ENCODE measurements at regions not wholly inside any gene's neighbourhood (a gene's known extent, or its start where the extent isn't known, plus 50 kb on each side); places are given as distances from the start of the nearest gene placed in this dataset.

DNA sequence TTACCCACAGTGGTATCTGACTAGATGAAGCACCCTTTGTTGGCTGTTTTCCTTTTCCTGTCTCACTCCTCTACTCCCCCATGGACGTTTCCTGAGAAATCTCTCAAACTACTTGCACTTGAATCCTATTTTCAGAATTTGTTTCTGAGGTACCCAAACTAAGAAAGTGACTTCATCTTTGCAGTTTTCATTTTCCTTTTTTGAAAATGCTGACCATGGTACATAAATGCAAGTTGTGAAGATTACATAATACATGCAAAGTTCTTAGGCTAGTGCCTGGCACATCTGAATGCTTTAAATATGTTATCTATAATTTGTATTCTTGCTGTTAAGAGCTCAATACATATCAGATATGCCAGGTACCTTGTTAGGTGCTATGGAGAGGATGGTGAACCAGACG, 644.7 kb upstream of the TENM4 start:
- no peak for TF ChIP-seq CSDC2 (CRISPR knock-in tag; IDR thresholded peaks at IDR 0.05)
- no peak for TF ChIP-seq ZFP30 (CRISPR knock-in tag; IDR thresholded peaks at IDR 0.05)
- TF ChIP-seq TCF4 (CRISPR knock-in tag; IDR thresholded peaks at IDR 0.05; ENCODE audit: borderline replicate concordance): no peak
- no peak for TF ChIP-seq ESRRG (CRISPR knock-in tag; IDR thresholded peaks at IDR 0.05)
- TF ChIP-seq, protein P1, sequence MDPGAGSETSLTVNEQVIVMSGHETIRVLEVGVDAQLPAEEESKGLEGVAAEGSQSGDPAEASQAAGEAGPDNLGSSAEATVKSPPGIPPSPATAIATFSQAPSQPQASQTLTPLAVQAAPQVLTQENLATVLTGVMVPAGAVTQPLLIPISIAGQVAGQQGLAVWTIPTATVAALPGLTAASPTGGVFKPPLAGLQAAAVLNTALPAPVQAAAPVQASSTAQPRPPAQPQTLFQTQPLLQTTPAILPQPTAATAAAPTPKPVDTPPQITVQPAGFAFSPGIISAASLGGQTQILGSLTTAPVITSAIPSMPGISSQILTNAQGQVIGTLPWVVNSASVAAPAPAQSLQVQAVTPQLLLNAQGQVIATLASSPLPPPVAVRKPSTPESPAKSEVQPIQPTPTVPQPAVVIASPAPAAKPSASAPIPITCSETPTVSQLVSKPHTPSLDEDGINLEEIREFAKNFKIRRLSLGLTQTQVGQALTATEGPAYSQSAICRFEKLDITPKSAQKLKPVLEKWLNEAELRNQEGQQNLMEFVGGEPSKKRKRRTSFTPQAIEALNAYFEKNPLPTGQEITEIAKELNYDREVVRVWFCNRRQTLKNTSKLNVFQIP (CRISPR knock-in tag; IDR thresholded peaks at IDR 0.05; ENCODE audit: borderline replicate concordance, low read depth): no peak
- TF ChIP-seq RARB (CRISPR knock-in tag; IDR thresholded peaks at IDR 0.05): no peak
- TF ChIP-seq, protein P2, sequence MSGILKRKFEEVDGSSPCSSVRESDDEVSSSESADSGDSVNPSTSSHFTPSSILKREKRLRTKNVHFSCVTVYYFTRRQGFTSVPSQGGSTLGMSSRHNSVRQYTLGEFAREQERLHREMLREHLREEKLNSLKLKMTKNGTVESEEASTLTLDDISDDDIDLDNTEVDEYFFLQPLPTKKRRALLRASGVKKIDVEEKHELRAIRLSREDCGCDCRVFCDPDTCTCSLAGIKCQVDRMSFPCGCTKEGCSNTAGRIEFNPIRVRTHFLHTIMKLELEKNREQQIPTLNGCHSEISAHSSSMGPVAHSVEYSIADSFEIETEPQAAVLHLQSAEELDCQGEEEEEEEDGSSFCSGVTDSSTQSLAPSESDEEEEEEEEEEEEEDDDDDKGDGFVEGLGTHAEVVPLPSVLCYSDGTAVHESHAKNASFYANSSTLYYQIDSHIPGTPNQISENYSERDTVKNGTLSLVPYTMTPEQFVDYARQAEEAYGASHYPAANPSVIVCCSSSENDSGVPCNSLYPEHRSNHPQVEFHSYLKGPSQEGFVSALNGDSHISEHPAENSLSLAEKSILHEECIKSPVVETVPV (CRISPR knock-in tag; IDR thresholded peaks at IDR 0.05): no peak
- TF ChIP-seq, protein P3, sequence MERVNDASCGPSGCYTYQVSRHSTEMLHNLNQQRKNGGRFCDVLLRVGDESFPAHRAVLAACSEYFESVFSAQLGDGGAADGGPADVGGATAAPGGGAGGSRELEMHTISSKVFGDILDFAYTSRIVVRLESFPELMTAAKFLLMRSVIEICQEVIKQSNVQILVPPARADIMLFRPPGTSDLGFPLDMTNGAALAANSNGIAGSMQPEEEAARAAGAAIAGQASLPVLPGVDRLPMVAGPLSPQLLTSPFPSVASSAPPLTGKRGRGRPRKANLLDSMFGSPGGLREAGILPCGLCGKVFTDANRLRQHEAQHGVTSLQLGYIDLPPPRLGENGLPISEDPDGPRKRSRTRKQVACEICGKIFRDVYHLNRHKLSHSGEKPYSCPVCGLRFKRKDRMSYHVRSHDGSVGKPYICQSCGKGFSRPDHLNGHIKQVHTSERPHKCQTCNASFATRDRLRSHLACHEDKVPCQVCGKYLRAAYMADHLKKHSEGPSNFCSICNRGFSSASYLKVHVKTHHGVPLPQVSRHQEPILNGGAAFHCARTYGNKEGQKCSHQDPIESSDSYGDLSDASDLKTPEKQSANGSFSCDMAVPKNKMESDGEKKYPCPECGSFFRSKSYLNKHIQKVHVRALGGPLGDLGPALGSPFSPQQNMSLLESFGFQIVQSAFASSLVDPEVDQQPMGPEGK (CRISPR knock-in tag; IDR thresholded peaks at IDR 0.05; ENCODE audit: borderline replicate concordance): no peak
- TF ChIP-seq ZNF70 (CRISPR knock-in tag; IDR thresholded peaks at IDR 0.05): no peak

Measured in SK-N-SH treated with all-trans-retinoic acid at 6 μM for 48 hours (cell line).